HG02642 (cell line): ENCODE measurements at regions not wholly inside any gene's neighbourhood (a gene's known extent, or its start where the extent isn't known, plus 50 kb on each side); places are given as distances from the start of the nearest gene placed in this dataset.

ENCODE experiments used
- ATAC-seq: cut with Tn5 transposase; IDR thresholded peaks from one replicate; pipeline ENCODE4 v1.9.1; 2021; ENCODE audit warnings: mild to moderate bottlenecking; ENCODE audit not compliant: unreplicated experiment, poor library complexity

DNA sequence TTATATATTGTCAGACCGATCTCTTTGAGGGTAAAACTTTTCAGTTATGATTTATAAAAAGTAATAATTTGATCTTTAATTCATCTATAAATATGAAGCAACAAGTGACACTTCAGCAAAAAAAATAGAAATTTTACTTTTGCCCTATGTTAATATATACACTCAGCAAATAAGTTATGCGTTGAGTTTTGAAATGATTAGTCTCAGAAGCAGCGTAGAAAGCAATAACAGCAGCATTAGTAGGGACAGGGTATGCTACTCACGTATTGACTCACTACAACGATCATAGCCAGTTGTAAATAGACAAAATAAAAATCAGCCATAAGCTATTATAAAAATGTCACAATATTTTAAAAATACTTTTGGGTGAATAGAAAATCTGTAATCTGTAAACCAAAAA lies 1229.2 kb downstream of the ADGRL3 start:
- ATAC-seq: no peak

DNA sequence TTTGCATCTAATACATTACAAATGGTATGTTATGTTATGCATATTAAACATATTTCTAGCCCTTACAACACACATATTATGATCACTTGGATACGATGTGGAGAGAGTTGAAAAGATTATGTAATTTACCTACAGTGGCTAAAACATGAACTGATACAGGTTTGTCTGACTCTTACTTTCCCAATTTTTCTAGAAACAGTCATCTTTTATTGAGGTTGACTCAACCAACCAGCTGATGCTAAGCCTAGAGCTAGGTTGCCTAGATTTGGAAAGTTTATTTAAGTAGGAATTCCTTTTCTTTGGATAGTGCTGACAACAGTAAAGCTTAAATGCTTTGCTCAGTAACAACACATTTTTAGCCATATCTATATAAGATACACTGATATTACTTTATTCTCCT lies 1215.1 kb downstream of the ADGRL3 start:
- ATAC-seq: no peak

DNA sequence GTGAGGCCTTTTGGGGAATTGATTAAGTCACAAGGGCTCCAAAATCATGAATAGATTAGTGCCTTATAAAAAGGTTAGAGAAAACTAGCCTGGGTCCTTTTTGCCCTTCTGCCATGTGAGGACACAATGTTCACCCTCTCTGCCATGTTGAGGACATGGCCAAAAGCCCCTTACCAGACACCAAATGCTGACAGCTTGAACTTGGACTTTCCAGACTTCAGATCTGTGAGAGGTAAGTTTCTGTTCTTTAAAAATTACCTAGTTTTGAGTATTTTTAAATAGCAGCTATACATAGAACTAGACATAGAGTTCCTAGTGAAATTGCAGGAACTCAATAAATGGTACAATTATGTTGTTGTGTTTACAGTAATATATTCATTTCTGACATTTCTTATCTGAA lies 1214.4 kb downstream of the ADGRL3 start:
- ATAC-seq: no peak

DNA sequence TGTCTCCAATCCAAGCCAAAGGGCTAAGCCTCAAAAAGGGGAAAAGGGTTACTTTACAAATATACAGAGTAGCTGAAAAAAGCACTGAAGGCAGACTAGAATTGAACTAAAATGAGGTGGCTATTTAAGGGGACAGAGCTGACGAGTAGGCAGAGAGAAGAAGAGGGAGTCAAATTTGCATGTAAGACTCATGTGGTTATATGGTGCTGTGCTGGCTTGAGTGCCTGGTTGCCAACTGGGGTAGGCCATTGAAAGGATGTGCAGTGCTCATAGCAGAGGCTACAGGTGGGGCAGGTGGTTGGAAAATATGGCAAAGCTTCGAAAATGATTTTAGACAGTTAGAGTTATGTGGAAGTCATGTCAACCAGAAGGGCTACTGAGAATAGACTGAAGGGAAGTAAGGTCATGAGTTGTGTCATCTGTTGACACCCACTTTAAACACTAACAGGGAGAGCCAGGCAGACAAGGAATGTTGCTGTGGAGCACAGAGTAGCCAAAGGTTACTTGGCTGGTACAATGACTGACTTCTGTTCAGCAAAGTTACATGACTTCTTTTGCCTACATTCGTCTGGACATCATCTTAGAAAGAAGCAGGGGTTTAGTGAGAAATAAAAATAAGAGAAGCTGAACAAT lies 1210.4 kb downstream of the ADGRL3 start:
- ATAC-seq: no peak

DNA sequence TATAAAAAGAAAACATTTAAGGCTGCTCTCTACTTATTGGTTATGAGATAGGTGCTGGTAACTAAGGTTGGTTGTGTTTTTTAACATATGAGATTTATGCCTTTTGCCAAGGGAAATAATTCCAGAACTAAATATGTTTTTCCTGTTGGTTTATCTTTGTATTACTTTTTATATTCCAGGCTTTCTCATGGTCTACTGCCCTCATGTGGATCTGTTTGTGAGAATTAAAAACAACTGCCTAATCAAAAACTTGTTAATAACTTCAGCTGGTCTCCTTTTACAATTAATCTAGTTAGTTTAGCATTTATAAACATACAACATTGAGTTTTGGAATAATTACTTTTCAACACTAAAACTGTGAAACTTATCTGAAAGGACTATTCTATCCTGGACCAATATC lies 1208.3 kb downstream of the ADGRL3 start:
- no peak for ATAC-seq

DNA sequence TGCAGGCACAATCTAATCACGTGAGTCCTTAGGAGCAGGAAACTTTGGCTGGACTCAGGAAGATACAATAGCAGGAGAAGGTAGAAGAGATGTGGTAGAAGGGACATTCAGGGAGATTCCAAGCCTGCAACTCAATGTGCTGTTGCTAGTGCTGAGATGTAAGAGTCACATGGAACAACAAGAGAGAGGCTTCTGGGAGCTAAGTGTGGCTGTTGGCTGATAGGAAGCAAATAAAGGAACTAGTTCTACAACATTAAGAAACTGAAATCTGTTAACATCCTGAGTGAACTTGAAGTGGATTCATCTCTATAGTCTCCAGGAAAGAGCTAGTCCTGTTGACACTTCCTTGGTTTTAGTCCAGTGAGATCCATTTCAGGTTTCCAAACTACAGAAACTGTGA lies 1207.4 kb downstream of the ADGRL3 start:
- ATAC-seq: no peak

DNA sequence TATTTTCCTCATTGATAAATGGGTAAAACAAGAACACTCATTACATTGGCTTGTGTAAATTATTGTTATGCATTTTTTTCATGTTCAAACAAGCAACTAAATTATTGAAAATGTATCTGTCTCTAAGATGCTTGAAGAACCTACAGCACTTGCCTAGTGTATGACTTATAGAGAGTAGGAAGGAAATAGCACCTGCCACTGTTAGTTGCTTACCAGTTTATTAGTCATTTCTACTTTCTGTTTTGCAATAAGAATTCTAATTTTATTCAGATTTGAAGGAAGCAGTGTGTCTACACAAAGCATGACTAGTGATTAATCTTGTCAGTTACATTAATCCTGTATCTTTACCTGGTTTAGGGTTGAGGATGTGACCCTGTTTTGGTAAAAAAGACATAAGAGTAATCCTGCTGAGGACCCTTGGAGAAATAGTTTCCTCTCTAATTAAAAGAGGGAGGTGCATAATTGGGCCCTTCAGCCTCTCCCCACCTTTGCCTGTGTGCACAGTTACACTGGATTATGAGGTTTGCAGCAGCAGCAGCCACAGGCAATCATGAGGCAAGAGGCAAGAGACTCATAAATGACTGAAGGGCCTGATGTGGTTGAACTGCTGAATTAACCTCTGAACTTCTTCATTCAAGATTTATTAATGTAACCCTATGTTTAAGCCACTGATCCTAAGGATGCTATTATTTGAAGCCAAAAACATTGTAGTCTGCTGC lies 1202.1 kb downstream of the ADGRL3 start:
- ATAC-seq: no peak

DNA sequence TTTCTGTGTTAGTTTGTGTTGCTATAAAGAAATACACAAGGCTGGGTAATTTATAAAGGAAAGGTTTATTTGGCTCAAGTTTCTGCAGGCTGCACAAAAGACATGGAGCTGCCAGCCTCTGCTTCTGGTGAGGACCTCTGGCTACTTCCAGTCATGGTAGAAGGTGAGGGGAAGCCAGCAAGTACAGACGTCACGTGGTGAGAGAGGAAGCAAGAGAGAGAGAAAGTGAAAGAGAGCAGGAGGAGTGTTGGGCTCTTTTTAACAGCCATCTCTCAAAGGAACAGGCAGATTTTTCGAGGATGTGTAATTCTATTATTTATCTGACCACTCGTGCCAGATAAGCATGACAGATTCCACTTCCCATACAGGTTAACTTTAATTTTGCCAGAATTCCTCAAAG lies 1199.1 kb downstream of the ADGRL3 start:
- peak; percentile 57 for ATAC-seq

DNA sequence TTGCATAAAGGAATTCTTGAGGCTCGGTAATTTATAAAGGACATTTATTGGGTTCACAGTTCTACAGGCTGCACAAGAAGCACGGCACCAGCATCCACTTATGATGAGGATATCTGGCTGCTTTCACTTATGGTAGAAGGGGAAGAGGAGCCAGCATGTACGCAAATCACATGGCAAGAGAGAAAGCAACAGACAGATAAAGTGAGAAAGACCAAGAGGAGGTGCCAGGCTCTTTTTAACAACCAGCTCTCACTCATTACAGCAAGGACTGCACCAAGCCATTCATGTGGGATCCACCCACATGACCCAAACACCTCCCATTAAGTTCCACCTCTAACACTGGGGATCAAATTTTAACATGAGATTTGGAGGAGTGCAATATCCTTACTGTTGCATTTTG lies 1198.2 kb downstream of the ADGRL3 start:
- ATAC-seq: no peak

DNA sequence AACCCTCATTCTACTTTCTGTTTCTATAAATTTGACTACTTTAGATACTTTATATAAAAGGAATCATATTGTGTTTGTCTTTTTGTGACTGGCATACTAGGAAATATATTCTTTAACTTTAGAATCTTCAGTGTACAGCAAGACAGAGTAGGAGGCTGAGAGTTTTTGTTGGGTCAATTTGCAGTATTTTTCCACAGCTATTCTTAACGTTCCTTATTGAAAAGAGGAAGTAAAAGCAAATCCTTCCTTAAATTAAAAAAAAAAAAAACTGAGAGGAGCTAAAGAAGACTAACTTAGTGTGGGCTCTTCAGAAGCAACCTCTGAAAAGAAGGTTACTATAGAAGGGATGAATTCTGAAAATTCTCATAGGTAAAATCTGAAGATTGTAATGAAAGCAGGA lies 1194.6 kb downstream of the ADGRL3 start:
- ATAC-seq: no peak

DNA sequence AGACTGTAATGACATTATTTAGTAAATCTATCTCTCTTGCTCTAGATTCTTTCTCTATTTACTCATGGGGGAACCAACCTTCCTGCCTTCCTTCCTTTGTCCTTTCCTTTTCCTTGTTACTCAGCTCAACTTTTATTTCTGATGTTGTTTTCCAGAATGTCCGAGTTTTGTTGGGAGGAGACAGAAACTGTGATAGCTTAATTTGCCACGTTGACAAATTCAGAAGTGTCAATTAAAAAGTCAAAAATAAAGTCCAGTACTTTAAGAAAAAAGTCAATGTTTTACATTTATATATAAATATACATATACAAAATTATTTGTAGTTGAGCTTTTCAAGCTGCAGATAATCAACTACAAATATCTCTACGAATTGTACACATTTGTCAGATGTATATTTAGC lies 1187.7 kb downstream of the ADGRL3 start:
- ATAC-seq: no peak

DNA sequence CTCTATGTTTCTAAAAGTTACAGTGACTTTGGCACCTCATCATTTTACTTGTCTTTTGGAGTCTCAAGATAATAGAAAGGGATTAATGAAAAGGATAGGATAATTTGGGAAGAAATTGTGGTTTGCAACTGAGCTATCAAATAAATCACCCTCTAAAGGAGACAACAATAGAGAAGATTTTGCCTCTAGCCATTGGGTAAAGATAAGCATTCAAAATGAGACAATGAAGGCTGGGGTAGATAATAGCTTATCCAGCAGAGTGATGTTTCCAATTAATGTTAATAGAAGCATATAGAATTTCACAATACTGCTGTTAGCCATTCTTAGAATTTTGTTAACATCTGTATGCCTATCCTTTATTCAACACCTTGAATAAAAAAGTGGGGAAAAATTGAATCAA lies 1177.6 kb downstream of the ADGRL3 start:
- ATAC-seq: no peak

DNA sequence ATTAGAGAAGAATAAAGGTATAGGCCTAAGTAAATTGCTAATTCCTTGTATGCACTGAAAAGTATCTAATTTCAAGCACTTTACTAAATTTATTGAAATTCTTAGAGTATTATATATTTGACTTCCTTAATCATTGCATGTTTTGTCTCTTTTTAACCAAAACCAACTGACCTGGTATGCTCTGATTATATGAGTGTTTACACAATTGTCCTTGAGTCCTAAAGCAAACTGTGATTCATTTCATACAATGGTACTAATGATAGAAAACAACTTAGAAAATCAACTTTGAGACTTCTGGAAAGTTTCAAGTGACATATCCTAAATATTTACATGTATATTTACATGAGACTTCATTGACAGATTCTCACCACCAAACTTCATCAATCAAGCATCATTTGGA lies 1177.1 kb downstream of the ADGRL3 start:
- no peak for ATAC-seq

DNA sequence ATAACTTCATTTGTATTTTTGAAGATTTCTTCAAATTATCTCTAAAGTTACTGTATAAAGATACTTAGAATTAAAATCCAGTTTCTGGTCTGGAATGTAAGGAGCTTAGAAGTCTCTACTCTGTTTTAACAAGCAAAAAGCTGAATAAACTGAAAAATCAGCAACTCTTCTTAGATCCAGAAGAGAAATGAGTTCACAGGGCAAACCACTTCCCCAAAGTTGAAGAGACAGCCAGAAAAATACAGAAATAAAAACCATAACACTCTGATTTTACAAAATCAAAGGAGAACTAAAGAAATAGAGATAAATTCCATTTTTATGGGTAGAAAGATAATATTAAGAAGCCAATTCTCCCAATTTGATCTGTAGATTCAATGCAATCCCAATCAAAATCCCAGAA lies 1166.8 kb downstream of the ADGRL3 start:
- no peak for ATAC-seq

DNA sequence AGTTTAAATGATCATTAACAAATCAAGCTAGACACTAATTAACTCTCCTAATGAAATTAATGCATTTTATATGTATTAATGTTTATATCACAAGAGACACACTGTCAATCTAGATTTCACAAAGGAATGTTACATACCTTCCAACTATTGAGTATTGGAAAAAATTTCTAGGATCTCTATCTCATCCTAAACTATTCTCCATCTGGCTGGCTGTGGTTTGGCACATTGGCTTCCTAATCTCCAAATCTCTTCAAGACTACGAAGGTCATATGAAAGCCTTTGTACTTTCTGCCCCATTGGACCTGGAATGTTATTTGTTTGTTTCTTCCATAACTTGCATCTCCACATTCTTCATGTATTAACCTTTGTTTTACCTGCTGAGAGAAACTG lies 1160.0 kb downstream of the ADGRL3 start:
- no peak for ATAC-seq

DNA sequence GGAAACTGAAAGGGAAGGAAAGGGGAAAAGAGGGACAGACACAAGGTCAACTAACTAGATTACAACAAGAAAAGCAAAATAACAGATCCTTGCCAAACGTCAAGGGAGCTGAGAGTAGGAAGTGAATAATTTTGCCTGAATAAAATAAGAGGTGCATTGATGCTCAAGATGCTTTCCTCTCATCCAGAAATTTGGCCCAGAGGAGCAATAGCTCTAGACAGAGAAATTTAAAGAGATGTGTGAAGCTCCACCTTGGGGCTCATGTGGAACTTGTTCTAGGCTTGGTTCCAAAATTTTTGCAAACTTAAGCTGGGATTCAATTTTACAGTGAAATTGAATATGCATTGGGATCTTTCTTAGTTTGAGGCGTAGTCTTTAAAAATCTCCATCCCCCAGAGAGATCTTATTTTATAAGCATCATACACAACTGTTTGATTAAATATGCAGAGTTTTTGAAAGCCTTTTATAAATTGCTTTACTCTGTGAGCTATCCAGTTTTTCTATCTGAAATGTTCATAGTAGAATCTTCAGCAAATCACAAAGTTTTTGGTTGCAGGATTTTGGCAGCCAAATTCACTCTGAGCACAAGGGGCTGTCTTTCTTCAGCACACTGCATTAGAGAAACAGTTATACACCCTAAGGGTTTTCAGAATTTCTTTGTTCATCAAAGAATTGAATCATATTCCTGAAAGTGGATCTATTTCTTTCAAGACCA lies 1159.5 kb downstream of the ADGRL3 start:
- ATAC-seq: no peak

DNA sequence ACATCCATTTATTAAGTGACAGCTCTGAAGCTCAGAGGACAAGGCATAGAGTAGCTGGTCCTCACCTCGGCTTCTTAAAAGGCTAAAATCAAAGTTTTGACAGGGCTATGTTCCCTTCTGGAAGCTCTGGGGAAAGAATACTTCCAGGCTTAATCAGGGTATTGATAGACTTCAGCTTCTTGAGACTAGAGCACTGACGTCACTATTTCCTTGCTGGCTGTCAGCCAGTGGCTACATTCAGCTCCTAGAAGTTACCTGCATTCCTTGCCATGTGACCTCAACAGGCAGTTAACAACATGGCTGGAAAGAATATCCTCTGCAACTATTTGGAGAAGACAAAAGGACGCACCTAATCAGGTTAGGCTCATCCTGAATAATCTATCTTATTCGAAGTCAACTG lies 1144.8 kb downstream of the ADGRL3 start:
- ATAC-seq: no peak

DNA sequence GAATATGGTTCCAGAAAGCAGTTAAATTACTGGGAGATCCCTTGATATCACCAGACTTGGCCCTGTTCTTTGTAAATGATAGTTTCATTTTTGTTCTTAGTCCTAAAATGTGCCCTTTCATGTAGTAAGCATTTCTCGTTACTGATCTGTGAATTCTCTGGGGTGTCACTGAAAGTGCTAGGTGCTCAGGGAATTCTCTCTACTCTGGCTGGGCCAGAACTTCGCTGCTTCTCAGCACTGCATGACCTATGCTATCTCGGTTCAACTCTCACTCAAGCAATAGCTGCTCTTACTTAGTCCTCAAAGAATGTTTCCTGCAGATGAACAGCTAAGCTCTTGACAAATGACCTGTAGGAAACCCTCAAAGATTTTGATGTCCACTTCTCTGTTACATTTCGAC lies 1144.3 kb downstream of the ADGRL3 start:
- no peak for ATAC-seq

DNA sequence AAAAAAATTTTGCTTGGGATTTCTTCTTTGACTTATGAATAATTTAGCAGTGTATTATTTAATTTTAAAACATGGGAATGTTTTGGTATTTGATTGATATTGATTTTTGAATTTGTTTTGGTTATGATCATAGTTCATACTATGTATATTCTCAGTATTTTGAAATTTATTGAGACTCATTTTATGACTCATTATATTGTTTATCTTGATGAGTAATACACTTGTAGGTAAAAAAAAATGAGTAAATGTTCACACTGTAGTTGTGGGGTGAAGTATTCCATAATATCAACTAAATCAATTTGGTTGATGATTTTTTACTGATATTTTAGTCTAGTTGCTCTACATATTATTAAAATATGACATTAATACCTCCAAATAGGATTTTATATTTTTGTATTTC lies 1142.2 kb downstream of the ADGRL3 start:
- no peak for ATAC-seq

DNA sequence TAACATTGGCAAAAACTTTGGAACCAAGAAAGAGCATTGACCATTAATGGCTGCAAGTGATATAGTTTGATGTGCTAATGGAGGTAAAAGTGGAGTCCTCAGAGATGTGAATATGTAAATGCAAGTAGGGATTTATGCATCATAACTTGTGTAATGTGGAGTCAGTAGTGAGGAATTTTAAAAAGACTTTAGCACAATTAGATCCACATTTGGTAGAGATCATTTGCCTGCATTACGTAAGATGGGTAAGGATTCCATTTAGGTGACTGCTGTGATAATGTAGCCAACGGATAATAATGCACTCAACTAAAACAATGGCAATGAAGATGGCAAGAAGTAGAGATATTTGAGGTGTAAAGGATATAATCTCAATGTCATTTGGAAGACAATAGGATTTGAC lies 1128.4 kb downstream of the ADGRL3 start:
- ATAC-seq: no peak

DNA sequence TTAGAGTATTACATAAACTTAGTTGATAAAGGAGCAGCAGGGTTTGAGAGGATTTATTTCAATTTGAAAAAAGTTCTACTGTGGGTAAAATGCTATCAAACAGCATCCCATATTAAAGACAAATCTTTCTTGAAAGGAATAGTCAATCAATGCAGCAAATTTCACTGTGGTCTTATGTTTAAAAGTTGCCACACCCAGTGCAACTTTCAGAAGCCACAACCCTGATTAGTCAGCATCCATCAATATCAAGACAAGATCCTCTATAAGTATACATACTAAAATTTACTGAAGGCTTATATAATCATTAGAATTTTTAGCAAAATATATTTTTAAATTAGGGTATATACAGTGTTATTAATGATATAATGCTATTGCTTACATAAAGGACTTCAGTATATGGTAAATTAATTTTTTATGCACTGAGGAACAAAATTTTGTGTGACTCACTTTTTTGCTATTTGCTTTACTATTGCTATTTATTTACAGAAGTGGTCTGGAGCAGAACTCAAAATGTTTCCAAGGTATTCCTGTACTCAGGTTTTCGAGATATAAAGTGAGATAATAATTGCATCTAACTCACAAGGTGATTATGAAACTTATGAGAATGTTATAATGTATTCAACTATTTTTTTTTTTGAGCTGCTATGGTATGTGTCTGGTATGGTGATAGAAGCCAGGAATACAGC lies 1127.6 kb downstream of the ADGRL3 start:
- ATAC-seq: no peak
